ENCODE measurements at regions not wholly inside any gene's neighbourhood (a gene's known extent, or its start where the extent isn't known, plus 50 kb on each side); places are given as distances from the start of the nearest gene placed in this dataset.
"Not testable (repeated sequence)": the region's sequence is repeated elsewhere in the genome, so short reads cannot be mapped to it uniquely, and the experiment has no call there.

- H3K9me3 ChIP-seq; H3K27ac ChIP-seq; H3K4me3 ChIP-seq (ENCODE audit: low read depth in 1 of 2, low read length in 1 of 2); H3K27me3 ChIP-seq; H3K4me1 ChIP-seq (ENCODE audit: control insufficient read depth in 1 of 2, insufficient read depth in 1 of 2, low read depth in 1 of 2, low read length in 1 of 2); H3K36me3 ChIP-seq: not testable (repeated sequence)
These were observed 555.8 kb upstream of the ZNF337 start for GRCh38 chr20:26252311-26252975.

GRCh38 chr20:26251376-26251775 lies 554.7 kb upstream of the ZNF337 start:
- H3K36me3 ChIP-seq; H3K27me3 ChIP-seq; H3K27ac ChIP-seq; H3K9me3 ChIP-seq; H3K4me3 ChIP-seq (ENCODE audit: low read depth in 1 of 2, low read length in 1 of 2); H3K4me1 ChIP-seq (ENCODE audit: control insufficient read depth in 1 of 2, insufficient read depth in 1 of 2, low read depth in 1 of 2, low read length in 1 of 2): not testable (repeated sequence)

DNA sequence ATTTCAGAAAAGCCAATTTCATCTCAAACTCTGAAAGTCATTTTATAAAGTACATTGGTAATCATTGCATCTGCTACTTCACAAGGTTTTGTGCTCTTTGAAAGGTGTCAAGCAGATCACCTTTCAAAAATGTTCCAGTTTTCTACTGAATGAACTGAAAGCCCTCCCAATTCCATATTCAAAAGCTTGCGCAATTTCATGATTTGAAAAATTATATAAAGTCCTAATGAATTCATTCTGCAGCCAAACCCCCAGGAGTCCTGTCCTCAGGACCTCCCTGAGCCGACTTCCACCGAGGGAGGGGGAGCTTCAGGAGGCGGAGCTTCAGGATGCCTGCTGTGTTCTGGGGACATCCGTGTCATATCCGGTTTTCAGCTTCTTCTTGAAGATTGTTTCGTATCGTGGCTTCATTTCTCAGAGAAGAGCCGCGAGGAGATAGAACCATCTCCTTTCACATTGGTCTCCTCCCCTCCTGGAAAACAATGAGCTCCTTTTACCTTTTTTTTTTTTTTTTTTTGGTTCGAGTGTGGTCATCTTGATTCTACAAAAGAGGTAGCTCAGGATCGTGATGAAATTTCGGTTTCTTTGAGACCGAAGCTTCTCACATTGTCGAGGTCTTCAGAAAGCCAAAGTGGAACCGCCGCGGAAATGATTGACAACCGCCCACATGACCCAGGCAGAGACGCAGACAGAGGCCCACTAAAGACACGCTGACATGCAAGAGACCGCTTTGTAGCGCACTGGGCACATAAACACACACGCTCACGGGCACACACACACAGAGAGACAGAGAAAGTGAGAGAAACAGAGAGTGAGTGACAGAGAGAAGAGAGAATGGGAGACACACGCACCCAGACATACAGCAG lies 553.8 kb upstream of the ZNF337 start:
- H3K4me1 ChIP-seq (ENCODE audit: control insufficient read depth in 1 of 2, insufficient read depth in 1 of 2, low read depth in 1 of 2, low read length in 1 of 2); H3K27me3 ChIP-seq; H3K9me3 ChIP-seq; H3K27ac ChIP-seq; H3K36me3 ChIP-seq; H3K4me3 ChIP-seq (ENCODE audit: low read depth in 1 of 2, low read length in 1 of 2): not testable (repeated sequence)

DNA sequence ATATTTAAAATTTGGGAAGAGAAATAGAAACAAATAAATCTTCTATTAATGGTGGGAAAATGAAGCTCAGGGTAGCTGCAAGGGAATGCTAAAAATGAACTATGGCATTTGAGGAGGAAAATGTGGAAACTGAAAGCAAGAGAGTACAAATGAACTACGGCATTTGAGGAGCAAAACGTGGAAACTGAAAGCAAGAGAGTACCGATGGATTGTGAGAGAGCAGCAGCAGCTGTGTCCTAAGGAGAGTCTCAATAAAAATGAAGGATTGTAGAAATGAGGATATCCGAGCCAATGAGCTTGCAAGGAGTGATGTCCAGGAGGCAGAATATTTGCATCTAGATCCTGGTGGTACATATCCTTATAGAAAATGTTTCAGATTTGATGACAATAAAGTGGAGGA lies 547.1 kb upstream of the ZNF337 start:
- no peak overlapping the region for H3K27ac ChIP-seq
- no peak for TF ChIP-seq CTCF (IDR thresholded peaks at IDR 0.05)
- H3K4me3 ChIP-seq (ENCODE audit: low read depth in 1 of 2, low read length in 1 of 2): no peak overlapping the region
- no peaks in the 10 kb centered on the region for H3K9me3 ChIP-seq
- H3K36me3 ChIP-seq: no peaks in the 10 kb centered on the region
- no peaks in the 10 kb centered on the region for H3K27me3 ChIP-seq
- no peaks in the 10 kb centered on the region for H3K4me1 ChIP-seq (ENCODE audit: control insufficient read depth in 1 of 2, insufficient read depth in 1 of 2, low read depth in 1 of 2, low read length in 1 of 2)

GRCh38 chr20:26220609-26221008 lies 524.0 kb upstream of the ZNF337 start:
- not testable (repeated sequence) for H3K4me3 ChIP-seq (ENCODE audit: low read depth in 1 of 2, low read length in 1 of 2); H3K27me3 ChIP-seq; H3K9me3 ChIP-seq; H3K27ac ChIP-seq; H3K4me1 ChIP-seq (ENCODE audit: control insufficient read depth in 1 of 2, insufficient read depth in 1 of 2, low read depth in 1 of 2, low read length in 1 of 2); H3K36me3 ChIP-seq

DNA sequence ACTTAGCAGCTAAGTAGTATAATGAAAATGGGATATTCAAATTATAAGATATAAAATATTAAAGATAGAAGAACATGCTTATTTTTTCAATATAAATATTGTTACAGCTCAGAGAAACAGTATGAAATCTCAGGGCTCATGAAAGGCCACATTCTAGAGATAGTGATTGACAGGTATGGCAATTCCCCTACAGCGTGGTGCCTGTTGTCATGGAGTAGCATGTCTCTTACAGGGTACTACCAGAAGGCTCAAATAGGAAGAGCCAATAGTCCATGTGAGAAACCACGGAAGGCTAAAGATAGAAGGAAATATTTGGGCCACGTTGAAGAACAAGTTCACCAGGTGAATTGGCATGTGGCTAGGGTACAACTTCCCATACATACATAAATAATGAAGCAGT lies 522.9 kb upstream of the ZNF337 start:
- H3K27ac ChIP-seq; H3K27me3 ChIP-seq; H3K4me3 ChIP-seq (ENCODE audit: low read depth in 1 of 2, low read length in 1 of 2); H3K36me3 ChIP-seq; H3K9me3 ChIP-seq; H3K4me1 ChIP-seq (ENCODE audit: control insufficient read depth in 1 of 2, insufficient read depth in 1 of 2, low read depth in 1 of 2, low read length in 1 of 2): not testable (repeated sequence)

- no peaks in the 10 kb centered on the region for H3K4me1 ChIP-seq (ENCODE audit: control insufficient read depth in 1 of 2, insufficient read depth in 1 of 2, low read depth in 1 of 2, low read length in 1 of 2)
- no peak overlapping the region for H3K27ac ChIP-seq
- no peaks in the 10 kb centered on the region for H3K27me3 ChIP-seq
- H3K9me3 ChIP-seq: no peaks in the 10 kb centered on the region
- no peaks in the 10 kb centered on the region for H3K36me3 ChIP-seq
- TF ChIP-seq CTCF (IDR thresholded peaks at IDR 0.05): no peak
- no peak overlapping the region for H3K4me3 ChIP-seq (ENCODE audit: low read depth in 1 of 2, low read length in 1 of 2)
These were observed 521.6 kb upstream of the ZNF337 start for GRCh38 chr20:26218301-26218700.

GRCh38 chr20:26216025-26216424 lies 519.4 kb upstream of the ZNF337 start:
- Histone ChIP-seq H3K9me3 (no peaks in the 10 kb centered on the region), H3K36me3 (no peaks in the 10 kb centered on the region), H3K4me3 (ENCODE audit: low read depth in 1 of 2, low read length in 1 of 2) (no peak overlapping the region), H3K27ac (no peak overlapping the region), H3K4me1 (ENCODE audit: control insufficient read depth in 1 of 2, insufficient read depth in 1 of 2, low read depth in 1 of 2, low read length in 1 of 2) (no peaks in the 10 kb centered on the region), H3K27me3 (peaks cover 5% of the 10 kb centered on the region)
- TF ChIP-seq CTCF (IDR thresholded peaks at IDR 0.05): no peak
